Endothelial cell (in vitro differentiated cells): ENCODE measurements at regions not wholly inside any gene's neighbourhood (a gene's known extent, or its start where the extent isn't known, plus 50 kb on each side); places are given as distances from the start of the nearest gene placed in this dataset.

Experiments used
- DNase-seq: peaks from one replicate; pipeline ENCODE4 v3.0.0; 2021; ENCODE audit warnings: low spot score
- H3K27ac Mint-ChIP-seq: one replicate; pipeline ENCODE4 v1.8.0; 2021; ENCODE audit warnings: mixed read lengths, inconsistent platforms; ENCODE audit not compliant: unreplicated experiment
- H3K27me3 Mint-ChIP-seq: one replicate; pipeline ENCODE4 v1.8.0; 2021; ENCODE audit warnings: mild to moderate bottlenecking, moderate library complexity, mixed read lengths, inconsistent platforms; ENCODE audit not compliant: unreplicated experiment
- H3K36me3 Mint-ChIP-seq: one replicate; pipeline ENCODE4 v1.8.0; 2021; ENCODE audit warnings: mild to moderate bottlenecking, low read depth, mixed read lengths, inconsistent platforms; ENCODE audit not compliant: unreplicated experiment
- H3K4me1 Mint-ChIP-seq: one replicate; pipeline ENCODE4 v1.8.0; 2021; ENCODE audit warnings: mild to moderate bottlenecking, mixed read lengths, inconsistent platforms; ENCODE audit not compliant: unreplicated experiment
- H3K4me3 Mint-ChIP-seq: one replicate; pipeline ENCODE4 v1.8.0; 2021; ENCODE audit warnings: mild to moderate bottlenecking, mixed read lengths, inconsistent platforms; ENCODE audit not compliant: unreplicated experiment
- H3K9me3 Mint-ChIP-seq: one replicate; pipeline ENCODE4 v1.8.0; 2021; ENCODE audit warnings: mixed read lengths, inconsistent platforms; ENCODE audit not compliant: unreplicated experiment
- TF ChIP-seq, protein P1 (sequence below): fragments of 200-600 bp; sonication (generic); IDR thresholded peaks from one replicate; pipeline ENCODE4 v1.5.0; 2021; ENCODE audit warnings: antibody characterized with exemption; ENCODE audit not compliant: unreplicated experiment

DNA sequence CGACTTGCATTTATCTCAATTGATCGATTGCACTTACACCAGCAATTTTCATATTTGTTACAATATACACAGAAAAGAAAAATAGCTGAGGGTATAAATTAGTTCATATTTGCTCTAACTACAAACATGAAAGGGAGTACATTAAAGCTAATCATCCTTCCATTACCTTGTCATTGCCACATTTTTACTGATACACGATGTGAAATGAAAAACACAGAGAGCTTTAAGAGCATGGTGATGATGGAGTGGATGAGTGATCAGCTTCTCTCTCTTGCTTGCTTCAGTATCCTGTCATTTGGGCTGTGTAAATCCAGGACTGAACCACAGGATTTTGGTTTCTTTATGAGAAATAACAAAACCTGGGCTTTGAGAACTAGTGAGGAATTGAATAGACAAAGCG lies 1207.5 kb upstream of the GOT2 start:
- Mint-ChIP-seq H3K27me3 (no peaks in the 10 kb centered on the region), H3K27ac (no peak overlapping the region), H3K4me3 (no peak overlapping the region), H3K9me3 (no peaks in the 10 kb centered on the region), H3K4me1 (no peaks in the 10 kb centered on the region), H3K36me3 (no peaks in the 10 kb centered on the region)
- TF ChIP-seq, protein P1, sequence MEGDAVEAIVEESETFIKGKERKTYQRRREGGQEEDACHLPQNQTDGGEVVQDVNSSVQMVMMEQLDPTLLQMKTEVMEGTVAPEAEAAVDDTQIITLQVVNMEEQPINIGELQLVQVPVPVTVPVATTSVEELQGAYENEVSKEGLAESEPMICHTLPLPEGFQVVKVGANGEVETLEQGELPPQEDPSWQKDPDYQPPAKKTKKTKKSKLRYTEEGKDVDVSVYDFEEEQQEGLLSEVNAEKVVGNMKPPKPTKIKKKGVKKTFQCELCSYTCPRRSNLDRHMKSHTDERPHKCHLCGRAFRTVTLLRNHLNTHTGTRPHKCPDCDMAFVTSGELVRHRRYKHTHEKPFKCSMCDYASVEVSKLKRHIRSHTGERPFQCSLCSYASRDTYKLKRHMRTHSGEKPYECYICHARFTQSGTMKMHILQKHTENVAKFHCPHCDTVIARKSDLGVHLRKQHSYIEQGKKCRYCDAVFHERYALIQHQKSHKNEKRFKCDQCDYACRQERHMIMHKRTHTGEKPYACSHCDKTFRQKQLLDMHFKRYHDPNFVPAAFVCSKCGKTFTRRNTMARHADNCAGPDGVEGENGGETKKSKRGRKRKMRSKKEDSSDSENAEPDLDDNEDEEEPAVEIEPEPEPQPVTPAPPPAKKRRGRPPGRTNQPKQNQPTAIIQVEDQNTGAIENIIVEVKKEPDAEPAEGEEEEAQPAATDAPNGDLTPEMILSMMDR: no peak
- no peak for DNase-seq

DNA sequence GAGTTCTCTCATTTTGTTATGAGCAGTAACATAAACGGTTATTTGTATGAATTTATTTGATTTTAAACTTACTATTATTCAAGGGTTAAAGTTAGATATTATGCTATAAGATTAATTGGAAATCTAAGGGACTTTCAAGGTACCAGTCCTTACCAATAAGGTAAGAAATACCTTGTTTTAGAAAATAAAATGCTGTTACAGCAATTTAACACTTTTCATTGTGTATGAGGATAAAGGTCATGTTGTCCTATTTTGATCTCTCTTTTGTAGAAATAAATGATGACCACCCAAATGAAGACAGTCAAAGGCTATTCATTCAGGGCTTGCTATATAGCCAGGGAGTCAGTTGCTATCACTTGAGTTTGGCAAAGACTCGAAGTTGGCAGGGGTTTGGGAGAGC lies 1185.9 kb upstream of the GOT2 start:
- Mint-ChIP-seq H3K36me3 (no peaks in the 10 kb centered on the region), H3K9me3 (no peaks in the 10 kb centered on the region), H3K27me3 (no peaks in the 10 kb centered on the region), H3K4me3 (no peak overlapping the region), H3K4me1 (no peaks in the 10 kb centered on the region), H3K27ac (no peak overlapping the region)
- TF ChIP-seq, protein P1: no peak
- no peak for DNase-seq

DNA sequence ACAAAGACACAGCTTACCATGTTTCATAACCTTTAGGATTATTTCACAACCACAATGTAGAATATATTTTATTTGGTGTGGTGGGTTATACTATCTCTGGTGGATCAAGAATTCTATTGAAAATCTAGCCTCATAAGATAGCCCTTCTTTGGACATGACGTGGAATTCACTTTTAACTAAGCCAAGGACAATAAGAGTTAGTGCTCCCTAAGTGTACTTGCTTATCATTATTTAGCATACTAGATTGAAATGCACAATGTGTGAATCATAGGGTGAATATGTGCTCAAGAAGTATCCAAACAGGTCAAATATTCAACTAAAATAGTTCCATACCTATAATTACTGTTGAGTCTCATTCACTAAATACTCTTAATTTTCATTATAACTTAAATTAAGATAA lies 1179.5 kb upstream of the GOT2 start:
- DNase-seq: no peak
- TF ChIP-seq, protein P1: no peak
- Mint-ChIP-seq H3K27ac (no peak overlapping the region), H3K9me3 (no peaks in the 10 kb centered on the region), H3K27me3 (no peaks in the 10 kb centered on the region), H3K4me1 (no peaks in the 10 kb centered on the region), H3K36me3 (no peaks in the 10 kb centered on the region), H3K4me3 (no peak overlapping the region)

DNA sequence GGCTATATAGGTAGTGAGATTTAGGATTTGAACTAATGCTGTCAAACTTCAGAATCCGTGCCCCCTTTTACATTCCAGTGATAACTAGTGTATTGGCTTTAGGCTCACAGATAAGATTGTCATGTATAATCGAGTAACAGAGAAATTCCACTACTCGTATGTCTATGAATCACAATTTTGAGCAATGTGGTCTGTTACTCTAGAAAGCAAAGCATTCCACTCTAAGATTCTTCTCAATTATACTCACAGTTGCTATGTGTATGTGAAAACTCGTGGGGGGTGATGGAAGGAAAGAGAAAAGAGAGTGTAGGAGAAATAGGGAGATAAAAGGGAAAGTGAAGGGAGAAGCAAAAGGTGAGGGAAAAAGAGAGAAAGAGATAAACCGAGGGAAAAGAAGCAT lies 1175.1 kb upstream of the GOT2 start:
- no peaks in the 10 kb centered on the region for H3K4me1 Mint-ChIP-seq
- TF ChIP-seq, protein P1: no peak

DNA sequence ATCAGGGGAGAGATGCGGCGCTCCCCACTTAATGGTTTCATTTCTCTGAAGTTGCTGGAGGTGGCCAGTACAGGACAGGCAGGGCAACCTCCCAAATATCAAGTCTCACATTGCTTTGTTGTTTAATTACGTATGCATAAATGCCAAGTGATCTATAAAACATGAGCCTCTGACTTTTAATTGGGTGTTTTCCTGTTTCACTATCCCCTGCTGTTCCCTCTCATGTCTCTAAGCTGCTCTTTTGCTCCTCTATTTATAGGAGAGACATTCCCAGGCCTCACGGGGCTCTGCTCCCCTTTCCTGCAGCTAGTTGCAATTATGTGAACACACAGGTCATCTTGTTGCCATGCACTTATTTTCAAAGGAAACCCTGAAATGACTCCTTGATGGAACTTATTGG lies 1173.5 kb upstream of the GOT2 start:
- H3K4me3 Mint-ChIP-seq: no peak overlapping the region
- no peak overlapping the region for H3K27ac Mint-ChIP-seq
- no peaks in the 10 kb centered on the region for H3K27me3 Mint-ChIP-seq
- no peaks in the 10 kb centered on the region for H3K4me1 Mint-ChIP-seq
- DNase-seq: no peak
- TF ChIP-seq, protein P1: no peak
- H3K36me3 Mint-ChIP-seq: no peaks in the 10 kb centered on the region
- no peaks in the 10 kb centered on the region for H3K9me3 Mint-ChIP-seq

More for the DNA sequence above, 1175.1 kb upstream of the GOT2 start:
- Mint-ChIP-seq H3K27ac (no peak overlapping the region), H3K9me3 (no peaks in the 10 kb centered on the region), H3K36me3 (no peaks in the 10 kb centered on the region), H3K27me3 (no peaks in the 10 kb centered on the region), H3K4me3 (no peak overlapping the region)
- DNase-seq: no peak
